ENCODE measurements at regions not wholly inside any gene's neighbourhood (a gene's known extent, or its start where the extent isn't known, plus 50 kb on each side); places are given as distances from the start of the nearest gene placed in this dataset.

DNA sequence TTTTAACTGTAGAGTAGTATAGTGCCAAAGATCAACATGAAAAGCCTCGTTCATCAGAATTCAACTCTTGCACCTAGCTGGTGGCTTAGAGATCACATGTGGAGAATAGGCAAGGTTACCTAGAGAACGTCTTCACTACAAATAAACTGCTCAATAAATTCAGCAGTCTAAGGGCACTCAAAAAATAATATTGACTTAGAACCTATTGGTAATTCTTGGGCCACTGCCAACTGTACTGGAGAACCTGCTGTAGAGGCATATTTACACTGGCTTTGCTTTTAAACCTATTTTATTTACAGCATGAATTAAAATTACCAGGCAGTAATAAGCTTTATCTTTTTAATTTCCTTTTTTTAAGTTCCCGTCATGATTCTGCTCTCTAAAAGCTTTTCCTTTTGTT, 343.7 kb downstream of the PDHA2 start:
- DNase-seq: peak; percentile 16

DNA sequence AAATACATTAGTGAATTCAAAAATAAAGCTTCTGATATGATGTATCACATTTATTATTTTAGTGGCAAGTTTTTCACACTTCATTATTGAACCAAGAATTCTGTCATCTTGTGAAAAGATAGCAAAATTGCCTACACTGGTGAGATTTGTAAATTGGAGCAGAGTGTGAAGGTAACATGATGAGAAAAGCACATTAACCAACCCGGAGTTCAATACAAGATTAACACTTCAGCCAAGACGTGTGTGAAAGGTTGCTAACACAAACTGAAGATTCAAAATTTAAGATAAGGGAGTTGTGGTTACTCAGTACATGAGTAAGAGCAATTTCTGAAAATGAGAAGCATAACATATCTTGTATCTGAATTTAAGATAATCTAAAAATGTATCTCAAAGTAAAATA, 346.7 kb downstream of the PDHA2 start:
- DNase-seq: no peak

DNA sequence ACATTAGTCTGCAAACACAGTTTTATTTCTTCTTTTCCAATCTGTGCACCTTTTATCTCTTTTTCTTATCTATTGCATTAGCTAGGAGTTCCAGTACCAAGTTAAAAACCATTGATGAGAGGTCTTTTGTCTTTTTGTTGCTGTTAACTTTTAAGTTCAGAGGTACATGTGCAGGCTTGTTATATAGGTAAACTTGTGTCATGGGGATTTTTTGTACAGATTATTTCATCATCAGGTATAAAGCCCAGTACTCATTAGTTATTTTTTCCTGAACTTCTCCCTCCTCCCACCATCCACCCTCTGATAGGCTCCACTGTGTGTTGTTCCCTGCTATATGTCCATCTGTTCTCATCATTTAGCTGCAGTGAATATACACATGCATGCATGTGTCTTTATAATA, 349.9 kb downstream of the PDHA2 start:
- DNase-seq: no peak

DNA sequence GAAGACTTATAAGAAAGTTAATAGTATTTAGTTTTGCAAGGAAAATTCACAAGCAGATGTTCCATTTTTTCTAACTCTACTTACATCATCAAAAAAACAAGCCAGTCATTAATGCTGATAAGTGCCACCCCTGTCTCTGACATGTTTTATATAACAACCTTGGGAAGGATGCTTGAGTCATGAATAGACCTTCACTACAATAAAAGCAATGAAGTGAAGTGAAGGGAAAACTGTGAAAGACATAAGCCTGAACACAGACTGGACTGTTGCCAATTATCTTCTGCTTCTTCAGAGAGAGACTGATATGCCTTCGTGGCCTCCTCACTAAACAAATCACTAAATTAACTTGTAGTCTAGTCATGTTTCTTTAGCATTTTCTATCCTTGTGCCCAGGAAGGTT, 353.2 kb downstream of the PDHA2 start:
- DNase-seq: no peak

DNA sequence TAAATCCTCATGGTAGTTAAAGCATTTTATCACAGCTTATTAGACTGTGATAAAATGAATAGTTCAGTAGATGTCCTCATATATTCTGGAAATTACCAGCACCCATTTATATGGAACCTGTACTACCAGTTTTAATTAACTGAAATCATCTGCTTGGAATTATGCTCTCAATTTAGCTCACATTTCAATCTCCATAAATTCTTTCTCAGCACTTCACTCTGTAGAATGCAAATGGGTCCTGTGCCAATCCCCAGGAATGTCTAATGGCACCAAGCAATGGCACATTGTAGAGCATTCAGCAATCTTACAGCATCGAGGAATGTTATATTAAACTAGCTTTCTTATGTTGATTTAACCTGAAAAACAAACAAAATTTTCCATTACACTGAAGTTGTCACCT, 355.1 kb downstream of the PDHA2 start:
- no peak for DNase-seq

DNA sequence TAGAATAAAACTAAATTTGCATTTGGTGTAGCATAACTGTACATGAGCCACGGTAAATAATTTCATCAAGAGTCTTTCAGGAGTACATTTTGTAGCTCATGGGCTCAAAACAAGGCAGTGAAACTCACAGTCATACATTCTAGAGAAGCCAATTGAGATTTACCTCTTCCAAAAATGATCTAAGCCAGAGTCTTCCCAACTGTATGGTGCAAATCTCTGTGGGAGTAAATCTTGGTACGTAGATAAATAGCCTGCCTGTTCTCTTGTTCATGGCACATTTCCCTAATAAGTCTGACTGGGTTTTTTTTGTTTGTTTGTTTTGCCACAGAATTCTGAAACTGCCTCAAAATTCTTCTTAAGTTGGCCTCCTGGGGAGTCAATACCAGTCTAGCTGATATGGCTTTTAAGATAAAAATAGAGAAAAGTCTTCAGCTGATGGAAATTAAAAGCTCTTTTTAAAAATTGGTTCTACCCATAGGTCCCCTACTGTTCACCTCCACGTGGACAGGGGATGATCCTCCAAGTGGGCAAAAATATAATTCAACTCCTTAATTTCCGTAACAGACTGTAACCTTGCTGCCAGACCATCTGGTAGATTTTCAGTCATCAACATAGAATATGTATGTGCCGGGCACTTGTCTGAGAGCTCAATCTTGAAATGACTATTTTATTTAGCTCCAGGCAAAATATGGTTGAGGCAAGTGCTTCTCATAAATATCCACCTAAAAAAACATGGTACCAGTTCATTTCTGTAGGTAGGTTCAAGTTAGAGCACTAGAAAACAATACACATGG, 365.4 kb downstream of the PDHA2 start:
- no peak for DNase-seq

DNA sequence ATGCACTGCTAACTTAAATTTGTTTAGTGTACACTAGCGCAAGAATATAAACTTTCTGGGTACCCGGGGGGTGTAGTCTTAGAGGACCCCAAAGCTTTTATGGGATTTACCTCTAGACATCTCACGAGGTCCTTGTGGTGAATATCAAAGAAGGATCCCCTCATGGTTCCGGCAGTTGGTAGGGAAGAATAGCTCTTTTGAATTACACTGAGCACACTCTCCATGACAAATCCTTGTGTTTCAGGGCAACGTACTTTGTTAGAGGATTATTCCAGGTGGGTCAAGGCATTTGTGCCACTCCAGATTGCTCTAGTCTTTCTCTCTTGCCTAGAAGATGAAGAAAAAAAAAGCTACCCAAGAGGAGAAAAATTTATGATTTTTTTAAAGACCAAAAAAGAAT, 387.6 kb downstream of the PDHA2 start:
- no peak for DNase-seq

DNA sequence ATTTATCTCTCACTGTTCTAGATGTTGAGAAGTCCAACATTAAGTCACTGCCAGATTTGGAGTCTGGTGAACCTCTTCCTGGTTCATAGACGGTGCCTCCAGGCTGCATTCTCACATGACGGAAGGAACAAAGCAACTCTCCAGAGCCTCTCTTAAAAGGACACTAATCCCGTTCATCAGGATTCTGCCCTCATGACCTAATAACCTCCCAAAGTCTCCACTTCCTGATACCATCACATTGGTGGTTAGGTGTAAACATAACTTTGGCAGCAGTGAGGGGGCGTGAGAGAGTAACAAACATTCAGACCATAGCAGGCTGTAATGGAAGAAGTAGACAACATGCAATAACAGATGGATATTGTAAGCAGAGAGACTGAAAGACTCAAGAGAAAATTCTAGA, 388.6 kb downstream of the PDHA2 start:
- DNase-seq: no peak

DNA sequence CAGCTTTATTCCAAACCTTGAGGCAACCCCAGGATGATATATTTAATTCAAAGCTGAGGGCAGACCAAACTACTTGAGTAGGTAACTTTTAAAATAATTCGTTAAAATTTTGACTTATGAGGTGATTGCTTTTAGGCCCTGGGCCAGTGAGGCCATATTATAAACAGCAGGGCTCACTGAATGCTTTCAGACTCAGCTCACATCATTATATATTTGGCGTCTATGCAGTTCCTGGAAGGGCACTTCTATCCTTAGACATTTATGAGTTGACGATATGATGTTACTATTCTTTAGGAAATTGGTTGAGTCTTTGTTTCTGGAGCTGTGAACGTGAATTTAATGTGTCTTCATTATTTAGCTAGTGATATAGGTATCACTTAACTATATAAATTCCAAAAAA, 400.1 kb downstream of the PDHA2 start:
- DNase-seq: no peak

DNA sequence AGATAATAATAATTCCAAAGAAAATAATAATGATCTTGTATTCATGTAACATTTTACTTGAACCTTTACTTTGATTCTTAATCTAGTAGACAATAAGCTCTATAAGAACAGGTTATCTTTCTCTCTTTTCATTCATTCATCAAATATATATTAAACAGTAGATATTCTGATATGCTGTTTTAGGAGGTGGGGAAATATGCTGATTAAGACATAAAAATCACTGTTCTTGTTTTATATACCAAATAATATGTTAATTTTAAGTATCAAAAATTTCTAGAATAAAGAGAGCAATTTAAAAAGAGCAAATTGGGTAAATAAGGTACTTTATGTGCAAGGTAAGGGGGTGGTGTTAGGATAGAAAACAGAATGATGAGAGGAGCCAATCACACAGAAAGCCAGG, 401.9 kb downstream of the PDHA2 start:
- no peak for DNase-seq

DNA sequence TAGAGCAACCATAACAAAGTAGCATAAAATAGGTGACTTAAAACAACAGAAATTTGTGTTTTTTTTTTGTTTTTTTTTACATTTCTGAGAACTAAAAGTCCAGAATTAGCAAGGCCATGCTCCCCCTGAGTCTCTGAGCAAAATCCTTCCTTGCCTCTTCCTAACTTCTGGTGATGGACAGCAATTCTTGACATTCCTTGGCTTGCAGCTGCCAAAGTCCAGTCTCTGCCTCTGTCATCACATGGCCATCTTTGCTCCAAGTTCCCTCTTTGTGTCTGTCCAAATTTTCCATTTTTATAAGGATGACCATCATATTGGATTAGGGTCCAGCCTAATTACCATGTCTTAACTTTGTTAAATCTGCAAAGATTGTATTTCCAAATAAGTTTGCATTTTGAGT, 407.2 kb downstream of the PDHA2 start:
- DNase-seq: no peak

DNA sequence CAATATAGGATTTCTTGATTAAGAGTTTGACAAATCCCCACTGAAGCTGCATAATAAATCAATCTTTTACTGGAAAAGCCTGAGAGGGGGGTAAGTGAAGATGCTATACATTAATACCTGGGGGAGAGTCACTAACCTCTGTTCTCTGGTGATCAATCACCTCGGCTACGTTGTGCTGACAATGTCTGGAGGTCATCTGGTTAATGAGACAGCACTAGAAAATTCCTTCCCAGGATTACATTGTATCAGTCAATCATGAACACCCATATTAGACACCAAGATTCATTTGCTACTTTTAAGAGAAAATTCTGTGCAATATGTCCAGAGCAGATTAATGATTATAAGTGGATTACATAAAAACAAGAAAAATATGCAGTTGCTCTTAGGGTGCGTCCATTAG, 408.3 kb downstream of the PDHA2 start:
- no peak for DNase-seq

DNA sequence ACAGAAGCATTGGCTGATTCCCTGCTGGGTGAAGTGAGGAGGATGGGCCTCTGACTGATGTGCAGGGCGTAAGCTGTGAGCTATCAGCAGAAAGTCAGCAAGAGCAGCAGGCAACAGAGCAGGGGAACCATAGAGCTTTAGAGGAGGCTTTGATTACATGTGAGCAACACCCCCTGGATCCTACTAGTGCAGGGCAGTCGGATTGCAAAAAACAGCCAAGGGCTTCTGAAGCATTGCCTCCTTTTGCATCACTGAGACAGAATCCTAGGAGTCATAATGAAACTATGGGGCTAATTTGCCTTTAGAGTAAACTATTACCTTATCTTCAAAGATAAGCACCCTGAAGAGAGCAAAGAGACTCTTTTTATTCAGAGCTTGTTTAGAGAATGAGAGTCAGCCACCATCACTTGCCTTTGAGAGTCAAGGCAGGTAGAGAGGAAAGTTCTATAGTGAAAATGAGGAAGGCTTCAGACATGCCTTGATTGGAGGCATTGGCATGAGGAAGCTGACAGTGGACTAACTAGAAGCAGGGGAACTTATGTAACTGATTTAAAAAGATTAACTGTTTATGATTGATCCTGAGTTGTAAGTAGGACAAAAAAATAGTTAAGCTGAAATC, 420.3 kb downstream of the PDHA2 start:
- no peak for DNase-seq

DNA sequence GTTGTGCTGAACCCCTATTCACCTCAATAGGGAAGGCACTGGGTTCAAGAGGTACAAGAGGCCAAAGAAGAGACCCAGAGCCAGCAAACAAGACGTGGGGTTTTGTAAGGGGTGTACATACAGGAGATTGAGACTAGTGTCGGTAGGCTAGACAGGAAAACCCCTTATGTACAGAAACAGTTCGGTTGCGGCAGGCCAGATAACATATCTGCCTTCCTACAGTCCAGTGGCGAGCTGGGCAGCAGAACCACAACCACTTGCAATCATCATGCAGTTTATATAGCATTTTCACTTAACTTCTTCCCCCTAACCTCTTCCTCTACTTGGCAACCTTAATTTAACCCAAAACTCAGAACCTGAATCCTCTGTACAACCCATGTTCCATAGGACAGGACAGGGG, 422.2 kb downstream of the PDHA2 start:
- DNase-seq: no peak

DNA sequence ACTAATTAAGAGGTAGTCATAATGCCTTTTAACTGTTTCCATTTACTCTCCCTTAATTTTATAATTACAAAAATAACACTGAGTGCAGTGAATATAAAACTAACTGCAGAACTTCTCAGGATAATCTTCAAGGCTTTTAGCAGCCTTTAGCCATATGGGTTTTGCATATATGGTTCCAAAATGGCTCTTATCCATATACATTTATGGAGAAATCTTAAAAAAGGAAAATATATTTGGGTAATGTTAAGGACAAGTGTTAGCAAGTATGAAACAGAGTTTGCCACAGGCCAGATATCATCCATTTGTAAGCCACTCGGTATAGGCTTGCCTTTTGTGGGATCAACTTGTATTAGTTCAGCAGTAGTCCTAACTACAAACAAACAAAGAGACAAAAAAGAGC, 423.4 kb downstream of the PDHA2 start:
- DNase-seq: no peak

DNA sequence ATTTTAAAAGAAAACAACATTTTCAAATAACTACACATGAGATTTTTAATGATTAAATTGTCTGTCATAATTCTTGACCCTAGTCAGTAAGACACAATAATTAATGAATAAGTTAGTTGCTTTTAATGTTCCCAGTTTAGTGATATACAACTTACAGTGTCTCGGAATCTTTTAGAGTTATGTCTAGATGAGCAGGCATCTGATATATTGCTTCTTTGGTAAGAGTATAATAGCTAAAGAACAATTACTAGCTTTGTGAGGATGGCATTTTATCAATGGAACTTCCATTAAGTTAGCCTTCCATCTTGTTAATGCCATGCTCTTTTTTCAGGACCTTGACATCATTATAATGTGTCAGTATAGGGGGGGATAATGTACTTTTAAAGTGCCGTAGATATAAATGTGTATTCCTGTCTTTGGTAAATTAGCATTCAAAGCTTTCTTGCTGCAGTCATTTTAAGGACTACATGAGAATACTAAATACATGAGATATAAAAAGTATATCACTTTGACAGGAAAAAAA, 425.1 kb downstream of the PDHA2 start:
- no peak for DNase-seq

DNA sequence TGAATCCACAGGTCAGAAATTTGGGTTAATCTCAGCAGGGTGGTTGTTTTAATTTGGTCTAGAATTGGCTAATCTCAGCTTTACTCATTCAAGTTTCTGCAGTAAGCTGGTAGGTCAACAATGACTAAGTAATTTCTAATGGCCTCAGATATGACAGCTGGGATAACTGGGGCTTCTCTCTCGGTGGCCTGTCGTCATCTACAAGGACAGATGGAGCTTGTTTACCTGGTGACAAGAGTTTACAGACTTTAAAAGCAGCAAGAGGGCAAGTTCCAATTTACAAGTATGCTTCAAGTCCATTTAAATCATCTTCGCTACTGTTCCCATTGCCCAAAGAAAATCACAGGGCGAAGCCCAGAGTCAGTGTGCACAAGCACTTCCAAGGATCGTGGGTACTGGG, 453.9 kb downstream of the PDHA2 start:
- DNase-seq: no peak

DNA sequence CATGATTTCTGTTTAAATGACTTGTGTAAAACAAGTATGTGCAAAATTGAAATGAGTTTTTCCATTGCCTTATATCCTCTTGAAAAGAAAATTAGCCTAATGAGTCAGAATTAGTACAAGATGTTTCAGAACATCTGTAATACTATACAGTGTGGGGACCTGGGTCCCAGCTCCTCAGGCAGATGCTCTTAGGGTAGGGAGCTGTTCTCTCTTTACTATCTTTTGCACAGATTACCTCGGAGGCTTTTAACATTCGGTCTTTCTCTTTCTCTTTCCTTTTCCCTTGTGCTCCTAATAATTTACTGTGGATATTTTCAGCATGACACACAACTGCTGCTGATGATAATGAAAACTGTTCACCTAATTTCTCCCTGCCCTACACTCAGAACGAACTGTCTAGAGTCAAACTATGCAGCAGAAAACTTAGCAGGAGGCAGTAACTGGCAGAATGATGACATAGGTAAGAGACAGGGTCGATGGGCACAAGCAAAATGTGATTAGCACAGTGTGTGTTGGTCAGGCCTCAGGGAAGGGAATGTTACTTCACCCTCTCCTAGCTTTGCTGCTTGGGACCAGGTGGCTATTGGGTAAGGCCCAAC, 455.3 kb downstream of the PDHA2 start:
- DNase-seq: no peak

DNA sequence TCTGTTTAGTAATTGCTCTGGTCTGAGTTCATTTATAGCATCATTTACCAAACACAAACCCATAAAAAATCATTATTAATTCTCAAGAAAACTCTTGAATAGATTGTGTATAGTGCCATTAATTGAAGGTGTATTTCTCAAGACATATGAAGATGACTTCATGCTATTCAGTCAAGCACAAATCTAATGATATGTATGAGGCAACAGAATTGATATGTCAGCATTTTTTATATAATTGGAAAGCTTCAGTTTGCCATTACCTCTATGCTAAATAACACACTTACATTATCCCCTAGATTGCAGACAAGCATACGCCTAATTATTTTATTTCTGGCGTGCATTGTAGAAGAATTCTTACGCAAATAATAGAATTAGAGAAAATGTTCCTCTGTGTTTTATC, 461.8 kb downstream of the PDHA2 start:
- no peak for DNase-seq

DNA sequence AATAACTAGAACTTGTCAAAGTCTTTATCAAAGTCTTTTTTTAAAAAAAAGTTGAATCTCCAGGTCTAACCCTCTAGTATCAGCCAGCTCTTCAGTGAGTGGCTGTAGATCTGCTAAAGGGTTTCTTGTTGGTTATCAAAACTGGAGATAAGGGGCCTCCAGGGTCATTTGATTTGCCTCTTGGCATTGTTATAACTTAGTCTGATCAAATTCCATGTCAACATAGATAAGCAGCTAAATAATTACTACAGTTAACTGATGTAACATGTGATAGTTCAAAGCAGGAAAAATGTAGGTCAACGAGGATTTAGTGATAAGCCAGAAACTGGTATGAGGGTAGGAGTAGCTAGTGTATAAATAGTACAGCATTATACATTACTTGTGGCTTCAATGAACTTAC, 465.1 kb downstream of the PDHA2 start:
- DNase-seq: no peak

DNA sequence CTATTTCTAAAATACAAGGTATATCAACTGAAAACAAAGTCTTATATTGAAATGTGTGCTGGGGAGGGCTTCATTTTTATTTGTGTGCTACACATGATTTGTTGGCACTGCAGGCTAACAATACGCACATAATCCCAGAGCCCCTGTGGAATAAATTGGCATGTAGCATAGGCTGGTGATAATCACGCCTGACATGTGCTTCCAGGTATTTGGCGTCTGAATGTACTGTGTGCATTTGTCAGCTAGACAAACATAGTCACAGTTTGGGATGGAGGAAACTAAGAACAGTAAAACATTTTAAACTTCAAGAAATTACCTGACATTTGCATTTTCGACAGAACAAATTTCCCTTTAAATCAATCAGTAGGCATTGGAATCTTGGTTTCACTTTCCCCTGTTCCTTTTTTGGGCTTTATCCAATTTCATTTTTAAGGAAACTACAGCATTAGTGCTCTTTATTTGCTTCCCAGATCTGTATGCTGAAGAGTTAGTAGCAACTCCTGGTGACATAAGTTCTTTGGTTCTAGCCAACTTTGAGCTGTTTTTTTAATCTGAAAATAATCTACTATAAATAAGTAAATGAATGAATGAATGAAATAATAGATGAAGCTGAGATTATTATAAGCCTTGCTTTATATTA, 472.3 kb downstream of the PDHA2 start:
- DNase-seq: peak; percentile 5

DNA sequence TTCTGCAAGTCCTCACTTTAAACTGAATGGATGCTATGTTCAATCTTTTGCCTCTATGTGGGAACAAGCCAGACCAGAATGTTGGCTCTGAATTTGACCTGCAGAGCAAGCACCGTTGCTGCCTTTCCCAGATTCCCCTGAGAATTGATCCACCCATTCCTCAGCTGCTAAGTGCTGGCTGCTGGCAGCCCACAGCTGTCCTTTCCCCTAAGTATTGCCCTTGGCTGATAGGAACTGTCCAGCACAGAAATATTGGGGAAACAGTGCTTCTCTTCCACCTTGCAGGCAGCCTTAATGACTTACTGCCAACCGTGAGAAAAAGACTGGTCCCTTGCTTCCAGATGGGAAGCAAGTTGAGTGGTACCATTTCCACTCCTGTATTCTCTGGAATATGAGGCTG, 475.9 kb downstream of the PDHA2 start:
- peak; percentile 12 for DNase-seq

DNA sequence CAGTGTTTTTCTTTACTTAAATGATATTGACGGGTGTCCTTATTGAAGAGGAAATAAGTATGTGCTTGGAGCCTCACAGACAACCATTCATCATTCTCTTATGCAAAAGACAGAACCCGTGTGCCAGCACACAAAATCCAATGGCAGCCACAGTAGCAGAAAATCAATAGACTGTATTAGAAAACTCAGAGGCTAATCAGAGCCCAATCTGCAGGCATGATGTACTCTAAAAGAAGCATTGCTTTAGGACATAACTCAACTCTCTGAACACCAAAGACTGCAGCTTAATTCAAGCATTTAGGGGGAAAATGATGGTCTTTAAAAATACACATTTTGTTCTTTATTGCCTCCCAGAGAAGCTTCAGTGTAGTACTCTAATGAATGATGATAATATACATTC, 476.9 kb downstream of the PDHA2 start:
- no peak for DNase-seq

Measured in tongue (tissue), 1 donor.